NCI-H524 (cell line): ENCODE measurements at regions not wholly inside any gene's neighbourhood (a gene's known extent, or its start where the extent isn't known, plus 50 kb on each side); places are given as distances from the start of the nearest gene placed in this dataset.
"Not testable (repeated sequence)": the region's sequence is repeated elsewhere in the genome, so short reads cannot be mapped to it uniquely, and the experiment has no call there.

ENCODE experiments used
- DNase-seq, 2 experiments: peaks; one replicate each; lab custom pipeline; 2025; lab: John Stamatoyannopoulos, UW

GRCh38 chr2:446963-447530, 159.2 kb upstream of the ALKAL2 start:
- no peak for DNase-seq

GRCh38 chr2:446303-446874, 158.5 kb upstream of the ALKAL2 start:
- DNase-seq: no peak

- DNase-seq: no peak
Measured at GRCh38 chr2:445896-446295, 158.0 kb upstream of the ALKAL2 start.

GRCh38 chr2:444937-445884, 157.3 kb upstream of the ALKAL2 start:
- no peak for DNase-seq

- DNase-seq: no peak
Measured at GRCh38 chr2:443741-444140, 155.8 kb upstream of the ALKAL2 start.

GRCh38 chr2:443216-443615, 155.3 kb upstream of the ALKAL2 start:
- no peak for DNase-seq

- DNase-seq: no peak
Measured at GRCh38 chr2:441258-442022, 153.5 kb upstream of the ALKAL2 start.

GRCh38 chr2:440403-440740, 152.5 kb upstream of the ALKAL2 start:
- DNase-seq: peak in 1 of 2 experiments; percentile 3

- DNase-seq: no peak
Measured at GRCh38 chr2:439556-440402, 151.9 kb upstream of the ALKAL2 start.

GRCh38 chr2:439077-439476, 151.2 kb upstream of the ALKAL2 start:
- peak; percentile 13 to 73 for DNase-seq

- peak; percentile 31 to 85 for DNase-seq
Measured at GRCh38 chr2:437756-438393, 150.0 kb upstream of the ALKAL2 start.

GRCh38 chr2:437180-437579, 149.3 kb upstream of the ALKAL2 start:
- DNase-seq: no peak

GRCh38 chr2:436205-436604, 148.3 kb upstream of the ALKAL2 start:
- no peak for DNase-seq

GRCh38 chr2:434625-435024, 146.7 kb upstream of the ALKAL2 start:
- DNase-seq: no peak

- no peak for DNase-seq
Measured at GRCh38 chr2:433216-433615, 145.3 kb upstream of the ALKAL2 start.

GRCh38 chr2:430291-431040, 142.6 kb upstream of the ALKAL2 start:
- no peak for DNase-seq

GRCh38 chr2:429575-430254, 141.8 kb upstream of the ALKAL2 start:
- no peak for DNase-seq

- no peak for DNase-seq
Measured at GRCh38 chr2:429142-429541, 141.3 kb upstream of the ALKAL2 start.

- no peak for DNase-seq
Measured at GRCh38 chr2:428591-428990, 140.7 kb upstream of the ALKAL2 start.

- DNase-seq: not testable (repeated sequence)
Measured at GRCh38 chr2:426696-427095, 138.8 kb upstream of the ALKAL2 start.
